Naive thymus-derived CD4-positive, alpha-beta T cell (primary cell): ENCODE measurements at regions not wholly inside any gene's neighbourhood (a gene's known extent, or its start where the extent isn't known, plus 50 kb on each side); places are given as distances from the start of the nearest gene placed in this dataset.
A peak's percentile ranks its signal among the peaks of the same experiment; 100 is the strongest.

ENCODE experiments used
- ATAC-seq: fragments of 150-1000 bp; cut with Tn5 transposase; 2 replicates; pipeline ENCODE4 v1.10.0; 2021; ENCODE audit warnings: mild to moderate bottlenecking, moderate library complexity
- CTCF ChIA-PET: fragments of 350-600 bp; sonication (Branson Sonifier 250); formaldehyde crosslinking; loops from one replicate; lab custom pipeline; 2021; ENCODE audit warnings: antibody characterized with exemption; lab: Charles Lee
- POLR2A ChIA-PET: fragments of 350-600 bp; sonication (Branson Sonifier 250); formaldehyde crosslinking; loops from one replicate; lab custom pipeline; 2021; ENCODE audit warnings: antibody characterized with exemption, inconsistent platforms; lab: Charles Lee
- DNase-seq, 9 donors: peaks; one replicate each; pipeline versions ENCODE4 v3.0.0 to v3.0.0-alpha.2; 2020 to 2022; ENCODE audit warnings: mixed read lengths in 1 of 9
- H3K27ac ChIP-seq: one replicate; pipeline ENCODE4 v1.7.0; 2013; ENCODE audit warnings: mild to moderate bottlenecking, low read depth, low read length, moderate library complexity
- H3K27me3 ChIP-seq, 2 donors: one replicate each; pipeline ENCODE4 v1.7.0; 2013; ENCODE audit warnings: low read length in 2 of 2, mild to moderate bottlenecking in 2 of 2, moderate library complexity in 2 of 2; ENCODE audit not compliant: control insufficient read depth in 2 of 2, insufficient read depth in 2 of 2
- H3K36me3 ChIP-seq, 3 experiments: 1 replicate in 2 of 3; 2 replicates in 1 of 3; pipeline ENCODE4 v1.7.0; 2013; ENCODE audit warnings: low read length in 3 of 3, mild to moderate bottlenecking in 3 of 3, moderate library complexity in 1 of 3; ENCODE audit not compliant: insufficient read depth in 3 of 3, control insufficient read depth in 2 of 3
- H3K4me1 ChIP-seq, 2 donors: one replicate each; pipeline ENCODE4 v1.7.0; 2013; ENCODE audit warnings: low read length in 2 of 2, mild to moderate bottlenecking in 2 of 2, moderate library complexity in 1 of 2; ENCODE audit not compliant: control insufficient read depth in 2 of 2, insufficient read depth in 2 of 2
- H3K4me3 ChIP-seq: 2 replicates; pipeline ENCODE4 v1.7.0; 2013; ENCODE audit warnings: mild to moderate bottlenecking, low read length
- H3K9me3 ChIP-seq, 3 experiments: 1 replicate in 2 of 3; 2 replicates in 1 of 3; pipeline ENCODE4 v1.7.0; 2013; ENCODE audit warnings: low read length in 3 of 3; ENCODE audit not compliant: control insufficient read depth in 2 of 3
- H3K27ac Mint-ChIP-seq, 9 donors: one replicate each; pipeline ENCODE4 v1.8.0; 2020 to 2022; ENCODE audit warnings: mixed read lengths in 9 of 9, mild to moderate bottlenecking in 8 of 9, moderate library complexity in 5 of 9, inconsistent platforms in 2 of 9
- H3K27me3 Mint-ChIP-seq, 5 donors: one replicate each; pipeline ENCODE4 v1.8.0; 2021 to 2022; ENCODE audit warnings: mixed read lengths in 5 of 5, mild to moderate bottlenecking in 1 of 5
- H3K36me3 Mint-ChIP-seq, 5 donors: one replicate each; pipeline ENCODE4 v1.8.0; 2020 to 2022; ENCODE audit warnings: mixed read lengths in 5 of 5, mild to moderate bottlenecking in 3 of 5, inconsistent platforms in 1 of 5
- H3K4me1 Mint-ChIP-seq, 7 donors: one replicate each; pipeline ENCODE4 v1.8.0; 2020 to 2022; ENCODE audit warnings: mixed read lengths in 7 of 7, mild to moderate bottlenecking in 3 of 7, inconsistent platforms in 1 of 7
- H3K4me3 Mint-ChIP-seq, 10 donors: one replicate each; pipeline ENCODE4 v1.8.0; 2020 to 2022; ENCODE audit warnings: mild to moderate bottlenecking in 10 of 10, mixed read lengths in 10 of 10, moderate library complexity in 6 of 10, inconsistent platforms in 2 of 10
- H3K9me3 Mint-ChIP-seq, 11 donors: one replicate each; pipeline ENCODE4 v1.8.0; 2020 to 2022; ENCODE audit warnings: mixed read lengths in 11 of 11, mild to moderate bottlenecking in 4 of 11, inconsistent platforms in 1 of 11, moderate library complexity in 1 of 11
- intact Hi-C, 2 donors: fragments of 100-400 bp; cut with micrococcal nuclease; formaldehyde crosslinking; loops; one replicate each; pipeline ENCODE4 v1.15.1; 2023

DNA sequence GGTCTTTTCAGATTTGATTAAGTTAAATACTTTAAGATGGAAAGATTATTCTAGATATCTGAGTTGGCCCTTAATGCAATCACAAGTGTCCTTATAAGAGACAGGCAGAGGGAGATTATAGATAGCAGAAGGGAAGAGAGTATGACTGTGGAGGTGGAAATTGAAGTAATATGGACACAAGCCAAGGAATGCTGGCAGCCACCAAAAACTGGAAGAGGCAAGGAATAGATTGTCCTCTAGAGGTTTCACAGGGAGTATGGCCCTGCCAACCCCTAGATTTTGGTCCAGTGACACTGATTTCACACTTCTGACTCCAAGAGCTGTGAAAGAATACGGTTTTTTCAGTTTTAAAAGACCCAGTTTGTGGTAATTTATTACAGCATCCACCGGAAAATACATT, 1498.7 kb upstream of the CADM2 start:
- DNase-seq, result no peak

DNA sequence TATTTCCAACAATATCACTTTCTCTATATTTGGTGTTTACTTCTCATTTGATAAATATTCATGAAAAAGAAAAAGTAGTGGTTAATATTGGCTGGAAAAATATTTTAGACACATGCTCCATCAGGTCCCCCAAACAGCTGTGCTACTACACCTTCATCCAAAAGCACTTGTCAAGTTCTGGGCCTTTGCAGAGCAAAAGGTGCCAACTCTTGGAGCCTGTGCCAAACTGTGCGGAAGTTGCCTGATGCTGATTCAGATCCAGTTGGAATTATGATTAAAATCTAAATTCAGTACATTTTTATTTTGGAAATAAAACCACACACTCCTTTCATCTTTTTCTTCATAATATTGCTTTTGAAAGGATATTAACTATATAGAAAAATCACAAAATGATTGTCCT, 1497.4 kb upstream of the CADM2 start:
- H3K27me3 ChIP-seq, result no peaks in the 10 kb centered on the region
- Mint-ChIP-seq H3K4me1 (no peaks in the 10 kb centered on the region), H3K9me3 (peaks cover 0 to 13% (median 3%) of the 10 kb centered on the region in 11 donors), H3K4me3 (no peak overlapping the region), H3K36me3 (no peaks in the 10 kb centered on the region), H3K27ac (no peak overlapping the region), H3K27me3 (no peaks in the 10 kb centered on the region)
- POLR2A ChIA-PET, result no interaction called here
- ATAC-seq (no peak), DNase-seq (no peak)
- H3K27ac ChIP-seq, result no peak overlapping the region
- H3K9me3 ChIP-seq, result no peaks in the 10 kb centered on the region
- H3K4me1 ChIP-seq, result no peaks in the 10 kb centered on the region
- CTCF ChIA-PET, result no interaction called here
- intact Hi-C loops, result no loop called here
- no peaks in the 10 kb centered on the region for H3K36me3 ChIP-seq
- H3K4me3 ChIP-seq, result no peak overlapping the region

More for the DNA sequence above, 1498.7 kb upstream of the CADM2 start:
- peaks cover 0 to 6% (median 3%) of the 10 kb centered on the region in 11 donors for H3K9me3 Mint-ChIP-seq
- no peaks in the 10 kb centered on the region for H3K27me3 Mint-ChIP-seq
- Histone ChIP-seq H3K4me3 (no peak overlapping the region), H3K36me3 (no peaks in the 10 kb centered on the region), H3K4me1 (no peaks in the 10 kb centered on the region), H3K9me3 (no peaks in the 10 kb centered on the region), H3K27ac (no peak overlapping the region), H3K27me3 (no peaks in the 10 kb centered on the region)
- no peak overlapping the region for H3K27ac Mint-ChIP-seq
- H3K4me1 Mint-ChIP-seq, result no peaks in the 10 kb centered on the region
- intact Hi-C loops, result no loop called here
- POLR2A ChIA-PET, result no interaction called here
- no peak for ATAC-seq
- CTCF ChIA-PET, result no interaction called here
- H3K36me3 Mint-ChIP-seq, result no peaks in the 10 kb centered on the region
- no peak overlapping the region for H3K4me3 Mint-ChIP-seq

DNA sequence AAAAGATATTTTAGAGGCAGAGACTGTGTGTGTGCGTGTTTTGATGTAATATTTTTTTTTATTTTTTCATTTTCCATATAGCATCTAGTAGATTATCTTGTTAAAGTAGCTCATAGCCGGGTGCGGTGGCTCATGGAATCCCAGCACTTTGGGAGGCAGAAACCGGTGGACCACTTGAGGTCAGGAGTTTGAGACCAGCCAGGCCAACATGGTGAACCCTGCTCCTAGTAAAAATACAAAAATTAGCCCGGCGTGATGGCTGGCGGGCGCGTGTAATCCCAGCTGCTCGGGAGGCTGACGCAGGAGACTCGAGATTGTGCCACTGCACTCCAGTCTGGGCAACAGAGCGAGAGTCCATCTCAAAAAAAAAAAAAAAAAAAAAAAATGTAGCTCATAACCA, 1481.2 kb upstream of the CADM2 start:
- Histone ChIP-seq H3K9me3 (no peaks in the 10 kb centered on the region), H3K27ac (no peak overlapping the region), H3K36me3 (no peaks in the 10 kb centered on the region), H3K4me1 (no peaks in the 10 kb centered on the region), H3K27me3 (no peaks in the 10 kb centered on the region), H3K4me3 (no peak overlapping the region)
- DNase-seq (no peak), ATAC-seq (no peak)
- Mint-ChIP-seq H3K9me3 (peaks cover 0 to 24% (median 7%) of the 10 kb centered on the region in 11 donors), H3K36me3 (no peaks in the 10 kb centered on the region), H3K4me3 (no peak overlapping the region), H3K4me1 (no peaks in the 10 kb centered on the region), H3K27ac (no peak overlapping the region), H3K27me3 (no peaks in the 10 kb centered on the region)
- intact Hi-C loops, result no loop called here
- ChIA-PET POLR2A (no interaction called here), CTCF (no interaction called here)

DNA sequence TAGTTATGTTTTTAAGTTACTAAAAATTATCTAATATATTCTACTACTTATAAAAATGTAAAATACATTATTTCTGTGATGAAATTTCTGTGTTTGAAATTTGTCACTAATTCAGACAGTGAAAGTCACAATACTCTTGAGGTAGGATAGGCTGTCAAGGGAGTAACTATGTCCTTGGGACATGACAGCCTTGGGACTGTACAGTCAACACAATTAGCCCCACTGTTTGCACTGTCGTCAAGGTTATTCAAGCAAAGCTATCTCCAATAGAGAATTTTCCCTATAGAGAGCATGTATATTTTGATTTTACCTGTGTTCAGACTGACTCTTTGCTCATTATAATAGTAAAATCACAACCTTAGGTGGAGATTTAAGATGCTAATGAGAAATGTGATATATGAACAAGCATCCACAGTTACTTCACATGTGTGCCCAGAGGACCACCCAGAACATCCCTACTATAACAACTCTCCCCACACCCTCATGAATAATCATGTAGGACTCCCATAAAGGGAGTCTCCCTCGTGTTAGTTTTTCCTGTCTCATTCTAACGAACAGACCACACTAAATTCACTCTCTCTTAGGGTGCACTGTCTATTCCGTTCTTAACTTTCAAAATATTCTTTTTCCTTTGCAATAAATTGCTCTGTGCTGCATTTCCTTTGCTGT, 1476.3 kb upstream of the CADM2 start:
- ChIA-PET POLR2A (no interaction called here), CTCF (no interaction called here)
- intact Hi-C loops, result no loop called here
- no peak for ATAC-seq
- Mint-ChIP-seq H3K27me3 (no peaks in the 10 kb centered on the region), H3K9me3 (peaks cover 0 to 15% (median 3%) of the 10 kb centered on the region in 11 donors), H3K27ac (no peak overlapping the region), H3K36me3 (peaks cover 0 to 4% (median 0%) of the 10 kb centered on the region in 5 donors), H3K4me3 (no peak overlapping the region), H3K4me1 (no peaks in the 10 kb centered on the region)
- Histone ChIP-seq H3K36me3 (no peaks in the 10 kb centered on the region), H3K27me3 (no peaks in the 10 kb centered on the region), H3K4me1 (no peaks in the 10 kb centered on the region), H3K27ac (no peak overlapping the region), H3K4me3 (no peak overlapping the region), H3K9me3 (no peaks in the 10 kb centered on the region)
- DNase-seq, result no peak

DNA sequence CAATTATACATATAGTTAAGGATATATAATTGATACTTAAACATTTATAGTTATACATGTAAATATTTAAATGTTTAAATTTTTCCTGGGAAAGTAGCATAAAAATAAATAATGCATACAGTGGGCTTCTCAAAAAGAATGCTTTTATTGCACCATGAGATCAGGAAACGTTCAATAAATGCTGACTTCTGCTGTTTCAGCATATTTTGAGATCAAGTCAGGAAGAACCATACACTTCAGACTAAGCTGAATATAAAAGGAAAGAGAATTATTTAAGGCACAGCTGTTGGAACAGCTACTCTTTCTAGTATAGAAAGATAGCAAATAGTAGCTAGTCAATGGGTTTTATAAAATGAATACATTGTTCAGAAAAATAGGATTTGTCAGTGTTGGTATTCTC, 1462.3 kb upstream of the CADM2 start:
- DNase-seq (no peak), ATAC-seq (no peak)
- intact Hi-C loops, result no loop called here
- no peak overlapping the region for H3K27ac Mint-ChIP-seq
- Histone ChIP-seq H3K4me3 (no peak overlapping the region), H3K36me3 (no peaks in the 10 kb centered on the region), H3K9me3 (peaks cover 0 to 3% (median 0%) of the 10 kb centered on the region in 3 experiments), H3K4me1 (no peaks in the 10 kb centered on the region), H3K27ac (no peak overlapping the region), H3K27me3 (no peaks in the 10 kb centered on the region)
- peaks cover 0 to 5% (median 0%) of the 10 kb centered on the region in 11 donors for H3K9me3 Mint-ChIP-seq
- no peaks in the 10 kb centered on the region for H3K27me3 Mint-ChIP-seq
- CTCF ChIA-PET, result no interaction called here
- POLR2A ChIA-PET, result no interaction called here
- H3K36me3 Mint-ChIP-seq, result no peaks in the 10 kb centered on the region
- H3K4me3 Mint-ChIP-seq, result no peak overlapping the region
- H3K4me1 Mint-ChIP-seq, result no peaks in the 10 kb centered on the region

DNA sequence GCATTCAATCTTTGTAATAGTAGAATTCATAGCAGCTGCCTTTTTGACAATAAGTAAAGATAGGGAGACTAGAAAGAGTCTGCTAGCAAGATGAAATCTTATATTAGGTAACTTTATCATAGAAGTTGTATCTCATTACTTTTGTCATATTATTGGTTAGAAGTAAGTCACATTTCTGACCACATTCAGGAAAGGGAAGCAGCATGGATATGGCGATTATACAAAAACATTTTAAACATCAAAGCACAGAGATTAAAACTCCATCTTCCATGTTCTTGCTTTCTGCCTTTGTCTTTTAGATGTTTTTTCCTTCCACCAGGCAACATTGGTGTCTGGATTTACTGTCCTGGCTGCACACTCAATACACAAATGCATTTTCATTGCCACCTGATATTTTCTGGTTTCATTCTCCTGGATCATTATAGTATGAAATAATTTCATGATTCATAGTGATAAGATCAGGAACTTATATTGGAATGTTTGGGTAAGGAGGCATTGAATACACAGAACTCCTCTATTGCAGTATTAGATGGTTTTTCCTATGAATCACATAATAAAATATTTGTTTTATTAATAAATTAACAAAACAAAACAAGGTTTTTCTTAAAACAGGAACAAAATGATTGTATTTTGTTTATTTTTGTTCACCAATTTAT, 1460.3 kb upstream of the CADM2 start:
- no peaks in the 10 kb centered on the region for H3K36me3 Mint-ChIP-seq
- intact Hi-C loops, result no loop called here
- ATAC-seq (no peak), DNase-seq (no peak)
- ChIA-PET POLR2A (no interaction called here), CTCF (no interaction called here)
- Histone ChIP-seq H3K4me1 (no peaks in the 10 kb centered on the region), H3K9me3 (peaks cover 0 to 3% (median 0%) of the 10 kb centered on the region in 3 experiments), H3K36me3 (no peaks in the 10 kb centered on the region), H3K27me3 (no peaks in the 10 kb centered on the region), H3K4me3 (no peak overlapping the region), H3K27ac (no peak overlapping the region)
- peaks cover 0 to 8% (median 0%) of the 10 kb centered on the region in 11 donors for H3K9me3 Mint-ChIP-seq
- H3K4me3 Mint-ChIP-seq, result no peak overlapping the region
- no peaks in the 10 kb centered on the region for H3K27me3 Mint-ChIP-seq
- no peaks in the 10 kb centered on the region for H3K4me1 Mint-ChIP-seq
- H3K27ac Mint-ChIP-seq, result no peak overlapping the region

DNA sequence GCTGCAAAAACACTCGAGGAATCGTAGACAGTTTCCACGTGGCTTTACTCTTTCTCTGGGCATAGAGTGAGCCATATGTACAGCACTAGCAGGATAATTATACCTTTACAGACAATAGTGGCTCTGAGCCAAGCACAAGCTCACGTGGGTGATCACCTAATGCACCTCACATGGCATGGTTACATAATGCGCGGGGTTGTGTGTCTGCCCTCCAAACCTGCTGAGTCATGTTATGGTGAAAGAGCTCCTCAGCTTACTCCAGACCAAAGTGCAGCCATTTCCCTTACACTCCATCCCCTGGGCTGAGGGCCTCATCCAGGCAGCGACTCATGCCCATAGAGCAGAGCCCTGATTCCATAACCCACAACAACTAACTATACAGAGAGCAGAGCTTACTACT, 1458.4 kb upstream of the CADM2 start:
- H3K36me3 ChIP-seq, result no peaks in the 10 kb centered on the region
- no peak for DNase-seq
- H3K27ac Mint-ChIP-seq, result no peak overlapping the region
- POLR2A ChIA-PET, result no interaction called here
- no peak overlapping the region for H3K4me3 Mint-ChIP-seq
- no peak overlapping the region for H3K27ac ChIP-seq
- peaks cover 0 to 3% (median 0%) of the 10 kb centered on the region in 3 experiments for H3K9me3 ChIP-seq
- H3K4me1 ChIP-seq, result no peaks in the 10 kb centered on the region
- H3K27me3 Mint-ChIP-seq, result no peaks in the 10 kb centered on the region
- peaks cover 0 to 8% (median 0%) of the 10 kb centered on the region in 11 donors for H3K9me3 Mint-ChIP-seq
- peak; percentile 6 for ATAC-seq
- no peaks in the 10 kb centered on the region for H3K27me3 ChIP-seq
- intact Hi-C loops, result no loop called here
- no peak overlapping the region for H3K4me3 ChIP-seq
- CTCF ChIA-PET, result no interaction called here
- H3K4me1 Mint-ChIP-seq, result no peaks in the 10 kb centered on the region
- no peaks in the 10 kb centered on the region for H3K36me3 Mint-ChIP-seq
